Right lung (tissue), 2 donors: ENCODE measurements at regions not wholly inside any gene's neighbourhood (a gene's known extent, or its start where the extent isn't known, plus 50 kb on each side); places are given as distances from the start of the nearest gene placed in this dataset.
"Not testable (repeated sequence)": the region's sequence is repeated elsewhere in the genome, so short reads cannot be mapped to it uniquely, and the experiment has no call there.

Experiments
- DNase-seq, 2 donors: peaks; one replicate each; pipeline ENCODE4 v3.0.0-alpha.2; 2013

- no peak for DNase-seq
Measured at GRCh38 chr9:28984016-28984415, 1410.7 kb upstream of the C9orf72 start.

DNA sequence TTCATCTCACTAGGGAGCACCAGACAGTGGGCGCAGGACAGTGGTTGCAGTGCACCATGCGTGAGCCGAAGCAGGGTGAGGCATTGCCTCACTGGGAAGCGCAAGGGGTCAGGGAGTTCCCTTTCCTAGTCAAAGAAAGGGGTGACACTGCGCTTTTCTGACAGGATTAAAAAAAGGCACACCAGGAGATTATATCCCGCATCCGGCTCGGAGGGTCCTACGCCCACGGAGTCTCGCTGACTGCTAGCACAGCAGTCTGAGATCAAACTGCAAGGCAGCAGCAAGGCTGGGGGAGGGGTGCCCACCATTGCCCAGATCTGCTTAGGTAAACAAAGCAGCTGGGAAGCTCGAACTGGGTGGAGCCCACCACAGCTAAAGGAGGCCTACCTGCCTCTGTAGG lies 1416.7 kb upstream of the C9orf72 start:
- DNase-seq: not testable (repeated sequence)

DNA sequence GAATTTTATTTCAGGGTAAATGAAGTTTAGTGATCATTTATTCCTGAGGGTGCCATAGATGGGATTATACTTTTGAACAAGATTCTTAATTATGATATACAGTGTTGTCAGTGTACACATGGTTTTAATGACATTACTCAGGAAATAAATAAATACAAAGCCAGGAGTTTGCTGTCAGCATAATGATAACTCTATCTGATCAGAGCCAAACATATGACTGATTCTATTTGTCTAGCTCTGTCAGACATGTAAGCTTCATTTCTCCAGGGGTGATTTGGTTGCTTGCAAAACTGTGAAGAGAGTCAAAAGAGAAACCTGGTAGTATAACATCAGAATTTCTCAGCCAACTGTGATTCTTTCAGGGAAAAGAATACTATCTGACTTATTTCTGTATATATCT lies 1425.8 kb upstream of the C9orf72 start:
- DNase-seq: no peak

- DNase-seq: no peak
Measured at GRCh38 chr9:28999806-29000205, 1426.5 kb upstream of the C9orf72 start.

DNA sequence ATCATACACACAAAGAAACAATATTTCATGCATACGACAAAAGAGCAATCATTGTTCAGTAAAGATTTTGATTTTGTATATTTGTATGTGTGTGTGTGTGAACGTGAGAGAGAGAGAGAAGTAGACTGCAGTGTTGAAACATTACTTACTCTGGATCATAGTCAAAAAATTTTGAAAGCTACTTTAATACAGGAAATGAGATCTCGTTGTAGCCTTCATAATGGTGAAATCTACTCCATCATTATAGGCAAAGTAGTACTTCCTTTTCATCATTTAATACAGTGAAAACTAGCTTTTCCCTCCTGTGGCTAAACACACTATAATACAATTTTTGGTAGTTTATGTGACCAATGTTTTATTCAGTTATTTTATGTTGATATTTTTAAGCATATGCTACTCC lies 1427.7 kb upstream of the C9orf72 start:
- DNase-seq: no peak

- no peak for DNase-seq
Measured at GRCh38 chr9:29004988-29005387, 1431.7 kb upstream of the C9orf72 start.

DNA sequence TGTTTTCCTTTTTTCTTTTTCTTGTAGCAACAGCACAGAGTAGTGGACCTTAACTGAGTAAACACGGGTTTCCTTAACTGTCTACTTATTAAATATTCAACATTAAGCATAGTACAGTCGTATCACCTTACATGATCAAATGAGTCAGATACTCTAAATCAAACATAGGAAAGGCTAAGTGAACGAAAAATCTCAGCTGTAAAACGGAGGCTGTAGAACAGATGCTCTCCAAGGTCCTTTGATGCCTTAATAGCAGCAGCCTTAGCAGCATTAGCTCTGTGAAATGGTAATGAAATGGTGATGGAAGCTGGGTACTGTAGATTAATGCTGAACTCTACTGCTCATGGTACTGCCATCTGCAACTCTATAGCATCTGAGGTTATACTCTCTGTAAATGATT lies 1433.3 kb upstream of the C9orf72 start:
- DNase-seq: no peak

DNA sequence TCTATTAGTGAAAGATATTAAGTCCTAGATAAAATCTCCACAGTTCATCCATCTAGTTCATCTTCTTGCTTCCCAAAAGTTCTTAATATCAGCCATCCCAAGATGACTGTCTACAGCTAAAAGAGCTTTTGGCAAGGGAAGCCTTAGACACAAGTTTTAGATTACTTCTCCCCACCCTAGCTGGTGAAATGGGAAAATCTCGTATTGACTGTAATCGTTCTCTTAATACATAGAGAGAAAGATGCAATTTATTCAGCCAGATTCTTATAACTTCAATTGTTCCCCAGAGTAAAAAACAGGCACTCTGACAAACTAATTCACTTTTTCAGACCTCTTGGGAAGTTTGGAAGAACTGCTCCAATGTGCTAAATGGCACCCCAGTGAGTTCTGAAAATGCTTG lies 1439.6 kb upstream of the C9orf72 start:
- DNase-seq: no peak

DNA sequence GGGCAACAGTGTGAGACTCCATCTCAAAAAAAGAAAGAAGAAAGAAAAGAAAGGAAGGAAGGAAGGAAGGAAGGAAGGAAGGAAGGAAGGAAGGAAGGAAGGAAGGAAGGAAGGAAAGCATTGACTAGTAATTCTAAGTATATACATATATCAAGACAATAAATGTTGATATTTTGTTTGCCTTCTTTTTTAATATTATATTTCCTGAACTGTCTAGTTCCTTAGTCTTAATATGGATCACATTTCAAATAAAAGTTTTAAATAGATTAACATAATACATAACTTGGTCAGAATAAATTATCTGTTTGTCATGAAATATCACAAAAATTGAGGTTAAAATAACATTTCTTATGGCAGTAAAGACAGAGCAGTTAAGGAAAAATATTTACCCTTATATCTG lies 1448.4 kb upstream of the C9orf72 start:
- no peak for DNase-seq

- no peak for DNase-seq
Measured at GRCh38 chr9:29038332-29038731, 1465.1 kb upstream of the C9orf72 start.

DNA sequence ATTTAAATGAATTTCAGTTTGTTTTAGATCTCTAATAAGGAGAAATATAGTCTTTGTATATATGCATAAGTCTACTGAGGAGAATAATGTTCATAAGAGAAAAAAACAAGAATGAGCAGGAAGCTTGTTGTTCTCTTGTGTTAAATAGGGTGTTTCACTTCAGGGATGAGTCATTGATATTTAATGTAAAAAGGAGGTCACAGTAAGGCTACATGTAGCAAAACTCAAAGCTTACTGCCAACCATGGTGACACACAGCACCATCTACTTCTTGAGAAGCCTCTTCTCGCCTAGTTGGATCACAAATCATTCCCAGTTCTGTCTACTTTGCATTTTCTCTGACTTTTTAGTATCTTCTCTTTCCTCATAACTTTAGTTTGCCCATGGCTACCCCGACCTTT lies 1466.0 kb upstream of the C9orf72 start:
- no peak for DNase-seq

DNA sequence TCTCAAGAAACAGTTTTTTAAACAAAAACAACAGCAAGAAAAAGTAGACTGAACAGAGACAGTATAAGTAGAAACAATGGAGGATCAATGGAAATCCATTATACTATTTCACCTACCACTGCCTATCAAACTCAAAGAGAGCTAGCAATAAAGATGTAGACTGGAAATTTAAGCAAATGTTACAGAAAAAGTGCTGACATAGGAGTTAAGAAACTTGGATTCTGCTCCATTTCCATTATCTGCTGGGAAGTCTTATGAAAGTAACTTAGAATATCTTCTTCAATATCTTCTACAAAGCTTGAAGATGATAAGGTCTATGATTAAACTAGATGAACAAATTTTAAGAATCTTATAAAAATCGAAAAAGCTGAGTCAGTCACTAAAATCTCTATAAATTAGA lies 1469.8 kb upstream of the C9orf72 start:
- DNase-seq: no peak

DNA sequence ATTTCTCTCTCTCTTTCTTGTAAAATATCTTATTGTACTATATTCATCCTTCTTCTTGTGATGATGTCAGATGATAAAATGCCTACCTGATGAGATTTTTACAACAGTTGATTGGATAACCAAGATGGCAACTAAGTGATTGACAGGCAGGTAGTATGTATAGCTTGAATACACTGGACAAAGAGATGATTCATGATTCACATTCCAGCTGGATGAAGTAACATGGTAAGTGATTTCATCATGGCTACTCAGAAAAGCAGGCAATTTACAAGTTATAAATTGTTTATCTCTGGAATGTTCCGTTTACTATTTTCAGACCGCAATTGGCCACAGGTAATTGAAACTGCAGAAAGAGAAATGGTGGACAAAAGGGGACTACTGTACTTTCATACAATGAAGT lies 1471.7 kb upstream of the C9orf72 start:
- no peak for DNase-seq

DNA sequence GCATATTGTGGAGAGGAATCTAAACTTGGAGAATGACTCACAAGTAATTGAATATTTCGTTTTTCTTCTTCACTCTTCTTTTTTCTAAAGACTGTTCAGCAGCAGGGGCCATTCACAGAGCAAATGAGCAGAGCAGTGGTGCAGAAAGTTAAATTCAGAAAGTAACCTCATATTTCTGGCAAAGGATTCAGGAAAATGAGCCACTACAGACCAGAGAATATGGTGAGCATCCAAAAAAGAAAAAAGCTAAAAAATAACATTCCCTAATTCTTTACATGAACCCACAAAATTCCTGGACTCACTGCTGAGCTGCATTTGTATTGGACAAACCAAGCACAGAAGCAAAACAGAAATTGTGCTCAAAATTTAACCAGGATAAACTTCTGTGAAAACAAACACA lies 1486.8 kb upstream of the C9orf72 start:
- DNase-seq: no peak

DNA sequence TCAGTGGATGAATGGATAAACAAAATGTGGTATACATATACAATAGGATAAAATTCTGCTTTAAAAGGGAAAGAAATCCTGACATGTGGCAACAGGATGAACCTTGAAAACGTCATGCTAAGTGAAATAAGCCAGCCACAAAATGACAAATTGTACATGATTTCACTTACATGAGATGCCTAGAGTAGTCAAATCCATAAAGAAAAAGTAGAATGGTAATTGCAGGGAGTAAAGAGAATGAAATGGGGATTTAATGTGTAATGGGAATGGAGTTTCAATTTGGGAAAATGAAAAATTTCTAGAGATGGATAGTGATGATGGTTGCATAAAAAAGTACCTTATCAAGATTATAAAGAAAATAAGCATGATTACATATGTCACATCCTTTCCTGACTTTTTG lies 1489.2 kb upstream of the C9orf72 start:
- DNase-seq: no peak

GRCh38 chr9:29063031-29063430 lies 1489.8 kb upstream of the C9orf72 start:
- no peak for DNase-seq

DNA sequence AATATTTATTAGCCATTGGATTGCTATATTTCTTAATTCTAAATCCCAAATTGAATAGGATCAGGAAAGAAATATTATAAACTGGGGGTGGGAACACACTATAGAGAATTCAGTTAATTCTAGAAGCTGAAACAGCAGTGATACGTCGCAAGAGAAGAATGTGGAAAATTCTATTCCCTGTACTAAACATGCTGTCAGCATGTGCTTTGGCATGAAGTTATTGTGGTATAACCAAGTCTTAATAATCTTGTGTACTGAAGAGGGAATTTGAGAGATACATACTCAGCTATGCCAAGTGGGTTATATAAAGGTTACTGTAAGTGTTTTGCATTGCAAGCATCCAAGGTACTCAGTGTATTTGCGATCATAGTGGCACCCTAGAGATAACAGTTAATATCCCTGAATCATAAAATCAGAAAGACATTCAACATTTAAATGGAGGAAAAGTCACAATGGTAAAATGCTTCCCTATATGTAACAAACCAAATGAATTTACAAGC lies 1492.9 kb upstream of the C9orf72 start:
- no peak for DNase-seq

DNA sequence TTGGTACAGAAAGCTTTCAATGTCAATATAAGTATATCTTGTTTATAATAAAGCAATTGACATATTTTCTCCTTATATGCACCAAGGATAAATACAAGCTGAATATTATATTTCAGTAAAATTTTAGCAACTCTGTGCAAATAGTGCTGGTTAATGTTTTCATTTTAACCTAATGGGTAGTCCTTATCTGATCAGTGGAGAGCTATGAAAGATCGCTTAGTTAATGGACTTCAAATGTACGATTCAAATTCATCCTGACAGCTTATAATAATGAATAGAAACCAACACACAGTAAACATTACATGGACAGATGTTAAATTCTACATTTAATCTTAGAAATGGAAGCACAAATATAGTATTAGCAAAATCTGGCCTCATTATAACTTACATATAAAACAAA lies 1495.2 kb upstream of the C9orf72 start:
- DNase-seq: no peak

- no peak for DNase-seq
Measured at GRCh38 chr9:29069376-29069775, 1496.1 kb upstream of the C9orf72 start.

- no peak for DNase-seq
Measured at GRCh38 chr9:29078063-29078666, 1504.9 kb upstream of the C9orf72 start.

GRCh38 chr9:29100762-29101161 lies 1527.5 kb upstream of the C9orf72 start:
- no peak for DNase-seq

DNA sequence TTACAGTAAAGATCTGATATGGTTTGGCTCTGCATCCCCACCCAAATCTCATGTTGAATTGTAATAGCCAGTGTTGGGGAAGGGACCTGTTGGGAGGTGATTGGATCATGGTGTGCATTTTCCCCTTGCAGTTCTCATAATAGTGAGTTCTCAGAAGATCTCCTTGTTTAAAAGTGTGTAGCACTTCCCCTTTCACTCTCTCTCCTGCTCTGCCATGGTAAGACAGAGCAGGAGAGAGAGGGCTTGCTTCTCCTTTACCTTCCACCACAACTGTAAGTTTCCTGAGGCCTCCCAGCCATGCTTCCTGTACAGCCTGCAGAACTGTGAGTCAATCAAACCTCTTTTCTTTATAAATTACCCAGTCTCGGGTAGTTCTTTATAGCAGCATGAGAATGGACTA lies 1530.9 kb upstream of the C9orf72 start:
- DNase-seq: not testable (repeated sequence)

DNA sequence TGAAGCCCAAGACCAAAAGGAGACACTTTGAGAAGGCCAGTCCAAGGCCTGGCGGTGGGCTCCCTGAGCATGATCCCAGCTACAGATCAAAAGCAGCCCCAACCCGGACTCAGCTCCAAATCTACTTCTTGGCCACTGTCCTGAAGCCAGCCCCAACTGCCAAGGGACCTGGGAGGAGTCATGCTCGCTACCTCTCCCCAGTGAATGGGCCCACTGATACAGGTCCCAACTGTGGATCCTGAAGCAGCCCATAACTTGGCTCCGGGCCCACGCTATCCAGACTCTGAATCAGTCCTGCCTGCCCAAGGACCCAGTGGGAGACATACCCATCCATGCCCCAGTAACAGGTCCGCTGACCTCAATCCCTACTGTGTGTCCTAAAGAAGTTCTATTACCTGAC lies 1545.3 kb upstream of the C9orf72 start:
- no peak for DNase-seq

GRCh38 chr9:29126783-29127182 lies 1553.5 kb upstream of the C9orf72 start:
- no peak for DNase-seq

- DNase-seq: no peak
Measured at GRCh38 chr9:29129763-29130162, 1556.5 kb upstream of the C9orf72 start.
